Adrenal gland (tissue), 9 donors: ENCODE measurements at regions not wholly inside any gene's neighbourhood (a gene's known extent, or its start where the extent isn't known, plus 50 kb on each side); places are given as distances from the start of the nearest gene placed in this dataset.

Source experiments
- DNase-seq, 7 donors: peaks; one replicate each; pipeline ENCODE4 v3.0.0-alpha.2; 2019 to 2020
- H3K27ac ChIP-seq, 5 donors: fragments of 200-600 bp; sonication (generic) in 4 of 5; 1 replicate in 3 of 5; 2 replicates in 2 of 5; pipeline versions ENCODE4 v1.5.1 to v1.8.0; 2016 to 2020; ENCODE audit warnings: mild to moderate bottlenecking in 1 of 5
- H3K27me3 ChIP-seq: fragments of 200-600 bp; 2 replicates; pipeline ENCODE4 v1.8.0; 2021
- H3K36me3 ChIP-seq, 2 donors: fragments of 200-600 bp; replicated peaks in 1 of 2; 1 replicate in 1 of 2; 2 replicates in 1 of 2; pipeline versions ENCODE4 v1.5.1 to v1.8.0; 2018 to 2022
- H3K4me1 ChIP-seq, 2 donors: fragments of 200-600 bp; replicated peaks in 1 of 2; 1 replicate in 1 of 2; 2 replicates in 1 of 2; pipeline versions ENCODE4 v1.5.1 to v1.8.0; 2018 to 2021
- H3K4me3 ChIP-seq, 4 donors: fragments of 200-600 bp; sonication (generic) in 3 of 4; one replicate each; pipeline ENCODE4 v1.5.1; 2016 to 2018
- H3K9me3 ChIP-seq, 3 donors: fragments of 200-600 bp; sonication (generic) in 1 of 3; replicated peaks in 1 of 3; 1 replicate in 2 of 3; 2 replicates in 1 of 3; pipeline versions ENCODE4 v1.5.1 to v1.8.0; 2016 to 2021
- POLR2A ChIP-seq, 2 donors: fragments of 450-650 bp; IDR thresholded peaks; one replicate each; pipeline ENCODE4 v1.6.1; 2017; ENCODE audit warnings: antibody characterized with exemption in 2 of 2, mild to moderate bottlenecking in 2 of 2, moderate library complexity in 1 of 2
- WGBS, 4 donors: extraction: QIAGEN DNeasy Blood & Tissue Kit in 2 of 4; methylation state at CpG; one replicate each; pipeline versions ENCODE4 v1.1.5 to v1.1.7; 2013 to 2017; 5-methylcytosine and 5-hydroxymethylcytosine counted together
- intact Hi-C, 2 donors: fragments of 100-400 bp; cut with DNase I; formaldehyde crosslinking; loops; one replicate each; pipeline versions ENCODE4 v1.14.1 to v1.15.0; 2022 to 2023
- TF ChIP-seq, protein P1 (sequence below), 6 experiments: fragments of 450-650 bp in 4 of 6; fragments of 200-600 bp in 2 of 6; sonication (generic) in 1 of 6; IDR thresholded peaks; 1 replicate in 5 of 6; 2 replicates in 1 of 6; pipeline versions ENCODE4 v1.5.1 to v1.8.0; 2016 to 2021; ENCODE audit warnings: antibody characterized with exemption in 6 of 6, mild to moderate bottlenecking in 2 of 6, moderate library complexity in 1 of 6
- donor health status: healthy with polysubstance abuse.
- donor health status: Bipolar disorder and iron deficiency.
- donor health status: DM: yes; HTN: yes; CAD: no.
- donor health status: DM: no; HTN: no; CAD: no.
- donor health status: DM: no; HTN: no; CAD: no.

DNA sequence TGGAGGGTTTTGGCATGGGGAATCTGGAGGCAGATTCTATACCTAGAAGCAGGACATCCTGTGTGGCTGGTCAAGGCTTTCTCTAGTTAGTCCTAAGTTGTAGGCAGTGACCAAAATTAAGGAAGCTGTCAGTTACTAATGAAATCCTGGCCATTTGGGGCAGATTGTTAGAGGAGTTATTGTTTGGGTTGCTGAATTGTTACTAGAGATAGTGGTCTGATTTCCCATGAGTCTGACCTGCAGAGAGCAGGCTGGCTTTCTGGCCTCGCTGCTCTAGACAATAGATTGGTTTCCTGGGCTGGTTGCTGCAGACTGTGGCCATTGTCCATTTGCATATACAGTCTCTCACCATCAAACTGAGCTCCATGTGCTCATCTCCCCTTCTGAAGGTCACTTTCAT lies 205.0 kb upstream of the SASH1 start:
- intact Hi-C loops, result no loop called here
- Histone ChIP-seq H3K36me3 (no peaks in the 10 kb centered on the region), H3K4me3 (no peak overlapping the region), H3K27ac (no peak overlapping the region), H3K9me3 (no peaks in the 10 kb centered on the region), H3K27me3 (no peaks in the 10 kb centered on the region), H3K4me1 (no peaks in the 10 kb centered on the region)
- no peak for DNase-seq
- 86 to 100% (median 95%) methylated on average over 1 of the region's 1 CpG for WGBS, 4 donors
- TF ChIP-seq, protein P1, sequence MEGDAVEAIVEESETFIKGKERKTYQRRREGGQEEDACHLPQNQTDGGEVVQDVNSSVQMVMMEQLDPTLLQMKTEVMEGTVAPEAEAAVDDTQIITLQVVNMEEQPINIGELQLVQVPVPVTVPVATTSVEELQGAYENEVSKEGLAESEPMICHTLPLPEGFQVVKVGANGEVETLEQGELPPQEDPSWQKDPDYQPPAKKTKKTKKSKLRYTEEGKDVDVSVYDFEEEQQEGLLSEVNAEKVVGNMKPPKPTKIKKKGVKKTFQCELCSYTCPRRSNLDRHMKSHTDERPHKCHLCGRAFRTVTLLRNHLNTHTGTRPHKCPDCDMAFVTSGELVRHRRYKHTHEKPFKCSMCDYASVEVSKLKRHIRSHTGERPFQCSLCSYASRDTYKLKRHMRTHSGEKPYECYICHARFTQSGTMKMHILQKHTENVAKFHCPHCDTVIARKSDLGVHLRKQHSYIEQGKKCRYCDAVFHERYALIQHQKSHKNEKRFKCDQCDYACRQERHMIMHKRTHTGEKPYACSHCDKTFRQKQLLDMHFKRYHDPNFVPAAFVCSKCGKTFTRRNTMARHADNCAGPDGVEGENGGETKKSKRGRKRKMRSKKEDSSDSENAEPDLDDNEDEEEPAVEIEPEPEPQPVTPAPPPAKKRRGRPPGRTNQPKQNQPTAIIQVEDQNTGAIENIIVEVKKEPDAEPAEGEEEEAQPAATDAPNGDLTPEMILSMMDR (IDR thresholded peaks at IDR 0.05), result no peak
- no peak for TF ChIP-seq POLR2A (IDR thresholded peaks at IDR 0.05)

- H3K9me3 ChIP-seq, result no peaks in the 10 kb centered on the region
- H3K4me3 ChIP-seq, result no peak overlapping the region
- WGBS, 4 donors, result 32 to 71% (median 58%) methylated on average over 1 of the region's 1 CpG
- DNase-seq, result no peak
- TF ChIP-seq POLR2A (IDR thresholded peaks at IDR 0.05), result no peak
- TF ChIP-seq, protein P1 (IDR thresholded peaks at IDR 0.05), result no peak
- H3K27ac ChIP-seq, result no peak overlapping the region
- no peaks in the 10 kb centered on the region for H3K36me3 ChIP-seq
- H3K27me3 ChIP-seq, result no peaks in the 10 kb centered on the region
- intact Hi-C loops, result no loop called here
- H3K4me1 ChIP-seq, result no peaks in the 10 kb centered on the region
Observed at GRCh38 chr6:148138573-148138972, 204.1 kb upstream of the SASH1 start.

DNA sequence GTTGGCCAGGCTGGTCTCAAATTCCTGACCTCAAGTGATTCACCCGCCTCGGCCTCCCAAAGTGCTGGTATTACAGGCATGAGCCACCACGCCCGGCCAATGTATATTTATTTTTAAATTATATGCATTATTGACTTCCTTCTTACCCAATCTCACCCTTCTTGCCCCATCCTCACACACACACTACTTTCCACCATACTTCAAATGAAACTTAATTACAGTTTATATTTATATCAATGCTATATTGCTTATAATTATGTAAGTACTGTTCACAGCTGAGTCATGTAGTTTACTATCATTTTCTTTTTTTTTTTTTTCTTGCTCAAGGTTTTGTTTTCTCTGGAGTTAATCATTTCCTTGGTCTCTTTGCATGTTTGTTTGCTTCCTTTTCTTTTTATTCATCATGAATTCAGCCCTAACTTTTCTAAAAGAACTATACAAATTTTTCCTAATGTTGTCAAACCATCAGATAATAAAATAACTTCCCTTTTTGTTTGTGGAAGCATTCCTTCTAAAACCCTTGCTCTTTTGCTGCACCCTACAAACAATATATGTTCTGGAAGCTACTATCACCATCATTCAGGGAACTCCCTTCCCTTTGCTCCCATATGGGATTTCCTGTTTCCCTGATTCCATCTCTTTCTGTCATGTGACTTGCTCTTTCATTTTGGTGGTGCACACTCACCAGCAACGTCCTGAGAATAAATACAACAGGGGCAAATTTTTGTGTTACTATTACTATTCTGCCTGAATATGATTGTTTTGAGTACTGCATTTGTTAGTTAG lies 201.7 kb upstream of the SASH1 start:
- WGBS, 4 donors, result 79 to 89% (median 84%) methylated on average over 5 of the region's 5 CpGs
- Histone ChIP-seq H3K27me3 (no peaks in the 10 kb centered on the region), H3K4me1 (no peaks in the 10 kb centered on the region), H3K9me3 (no peaks in the 10 kb centered on the region), H3K27ac (no peak overlapping the region), H3K36me3 (no peaks in the 10 kb centered on the region), H3K4me3 (no peak overlapping the region)
- no peak for TF ChIP-seq POLR2A (IDR thresholded peaks at IDR 0.05)
- TF ChIP-seq, protein P1 (IDR thresholded peaks at IDR 0.05), result no peak
- DNase-seq, result no peak
- intact Hi-C loops, result no loop called here

DNA sequence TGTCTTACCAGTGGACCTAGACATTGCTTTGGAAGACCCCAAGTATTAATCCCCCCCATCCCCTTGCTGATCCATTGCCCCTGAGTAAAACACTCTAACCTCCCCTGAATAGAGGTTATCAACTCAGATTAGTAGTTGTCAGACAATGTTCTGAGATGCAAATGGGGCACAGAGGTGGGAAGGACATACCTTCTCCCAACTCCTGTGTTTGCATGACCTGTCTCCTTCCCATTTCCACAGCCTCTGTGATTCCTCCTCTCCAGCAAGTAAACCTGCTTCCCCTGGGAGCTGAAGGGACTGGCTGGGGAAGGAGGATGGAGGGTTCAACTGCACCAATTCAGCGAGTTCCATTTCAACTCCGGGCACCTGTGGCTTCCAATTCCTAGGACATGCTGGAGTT lies 199.8 kb upstream of the SASH1 start:
- no peaks in the 10 kb centered on the region for H3K36me3 ChIP-seq
- H3K27me3 ChIP-seq, result no peaks in the 10 kb centered on the region
- no peak for DNase-seq
- intact Hi-C loops, result no loop called here
- no peaks in the 10 kb centered on the region for H3K4me1 ChIP-seq
- H3K4me3 ChIP-seq, result no peak overlapping the region
- no peaks in the 10 kb centered on the region for H3K9me3 ChIP-seq
- 67 to 88% (median 71%) methylated on average over 2 of the region's 2 CpGs for WGBS, 4 donors
- no peak for TF ChIP-seq POLR2A (IDR thresholded peaks at IDR 0.05)
- TF ChIP-seq, protein P1 (IDR thresholded peaks at IDR 0.05), result no peak
- H3K27ac ChIP-seq, result no peak overlapping the region
